ENCODE measurements at regions not wholly inside any gene's neighbourhood (a gene's known extent, or its start where the extent isn't known, plus 50 kb on each side); places are given as distances from the start of the nearest gene placed in this dataset.

DNA sequence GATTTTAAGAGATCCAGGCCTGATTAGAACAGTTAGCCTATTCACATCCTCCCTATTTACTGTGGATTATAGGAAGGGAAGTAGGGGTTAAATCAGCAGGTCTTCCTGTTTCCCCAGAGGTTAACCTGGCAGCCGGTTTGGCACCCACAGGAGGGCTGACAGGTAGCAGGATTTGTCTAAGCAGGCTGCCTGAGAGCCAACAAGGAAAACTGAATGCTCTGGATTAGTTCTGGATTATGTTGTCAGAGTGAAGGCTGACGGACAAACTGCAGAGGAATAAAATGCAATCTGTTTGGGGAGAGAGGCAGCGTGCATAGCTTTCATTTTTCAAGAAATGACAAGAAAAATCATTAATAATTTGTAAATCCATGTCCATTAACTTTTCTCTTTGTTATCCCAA lies 397.1 kb upstream of the FAM241A start:
- no peak overlapping the region for H3K27ac Mint-ChIP-seq
- Histone ChIP-seq H3K9me3 (ENCODE audit: low read length) (no peaks in the 10 kb centered on the region), H3K27ac (ENCODE audit: low read depth, low read length) (no peak overlapping the region), H3K27me3 (ENCODE audit: insufficient read depth, low read length, poor library complexity, severe bottlenecking) (no peaks in the 10 kb centered on the region), H3K36me3 (ENCODE audit: insufficient read depth, low read length) (no peaks in the 10 kb centered on the region), H3K4me1 (ENCODE audit: insufficient read depth, low read length) (no peaks in the 10 kb centered on the region), H3K4me3 (ENCODE audit: low read length) (no peak overlapping the region)
- no peak overlapping the region for H3K4me3 Mint-ChIP-seq
- H3K4me1 Mint-ChIP-seq, result no peaks in the 10 kb centered on the region
- ChIA-PET POLR2A (no interaction called here), CTCF (no interaction called here)
- DNase-seq, result no peak
- H3K27me3 Mint-ChIP-seq, result no peaks in the 10 kb centered on the region
- H3K36me3 Mint-ChIP-seq, result no peaks in the 10 kb centered on the region
- no peaks in the 10 kb centered on the region for H3K9me3 Mint-ChIP-seq

DNA sequence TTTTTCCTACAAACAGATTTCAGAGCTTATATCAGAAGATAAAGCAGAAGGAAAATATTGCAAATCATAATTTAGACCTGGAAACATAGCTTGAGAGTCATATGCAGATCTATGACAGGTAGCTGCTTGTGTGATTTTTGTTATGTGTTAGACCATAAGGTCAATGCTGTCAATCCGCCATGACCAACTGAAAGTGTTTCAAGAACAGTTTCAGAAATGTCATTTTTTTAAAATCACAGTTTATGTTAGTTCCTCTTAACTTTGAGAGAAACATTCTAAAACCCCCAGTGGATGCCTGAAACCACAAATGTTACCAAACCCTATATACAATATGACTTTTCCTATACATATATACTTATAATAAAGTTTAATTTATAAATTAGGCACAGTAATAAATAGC lies 391.3 kb upstream of the FAM241A start:
- ChIA-PET CTCF (no interaction called here), POLR2A (no interaction called here)
- Mint-ChIP-seq H3K4me1 (no peaks in the 10 kb centered on the region), H3K4me3 (no peak overlapping the region), H3K9me3 (no peaks in the 10 kb centered on the region), H3K27me3 (no peaks in the 10 kb centered on the region), H3K27ac (no peak overlapping the region), H3K36me3 (no peaks in the 10 kb centered on the region)
- DNase-seq, result no peak
- Histone ChIP-seq H3K27me3 (ENCODE audit: insufficient read depth, low read length, poor library complexity, severe bottlenecking) (no peaks in the 10 kb centered on the region), H3K27ac (ENCODE audit: low read depth, low read length) (no peak overlapping the region), H3K4me3 (ENCODE audit: low read length) (no peak overlapping the region), H3K36me3 (ENCODE audit: insufficient read depth, low read length) (no peaks in the 10 kb centered on the region), H3K4me1 (ENCODE audit: insufficient read depth, low read length) (no peaks in the 10 kb centered on the region), H3K9me3 (ENCODE audit: low read length) (no peaks in the 10 kb centered on the region)

GRCh38 chr4:111755571-111755970 lies 389.7 kb upstream of the FAM241A start:
- H3K4me1 ChIP-seq (ENCODE audit: insufficient read depth, low read length), result no peaks in the 10 kb centered on the region
- H3K27ac Mint-ChIP-seq, result peak overlapping the region in 1 of 8 donors; percentile 62
- no peak overlapping the region for H3K27ac ChIP-seq (ENCODE audit: low read depth, low read length)
- H3K36me3 ChIP-seq (ENCODE audit: insufficient read depth, low read length), result no peaks in the 10 kb centered on the region
- H3K27me3 Mint-ChIP-seq, result no peaks in the 10 kb centered on the region
- no peaks in the 10 kb centered on the region for H3K36me3 Mint-ChIP-seq
- H3K9me3 Mint-ChIP-seq, result peaks cover 0 to 4% (median 0%) of the 10 kb centered on the region in 5 donors
- no peak for DNase-seq
- H3K9me3 ChIP-seq (ENCODE audit: low read length), result no peaks in the 10 kb centered on the region
- H3K4me3 ChIP-seq (ENCODE audit: low read length), result no peak overlapping the region
- no peaks in the 10 kb centered on the region for H3K4me1 Mint-ChIP-seq
- no peak overlapping the region for H3K4me3 Mint-ChIP-seq
- ChIA-PET CTCF (no interaction called here), POLR2A (no interaction called here)
- H3K27me3 ChIP-seq (ENCODE audit: insufficient read depth, low read length, poor library complexity, severe bottlenecking), result no peaks in the 10 kb centered on the region

- POLR2A ChIA-PET, result no interaction called here
- H3K9me3 Mint-ChIP-seq, result peaks cover 1 to 7% (median 3%) of the 10 kb centered on the region in 5 donors
- Histone ChIP-seq H3K36me3 (ENCODE audit: insufficient read depth, low read length) (no peaks in the 10 kb centered on the region), H3K27ac (ENCODE audit: low read depth, low read length) (no peak overlapping the region), H3K4me1 (ENCODE audit: insufficient read depth, low read length) (no peaks in the 10 kb centered on the region), H3K4me3 (ENCODE audit: low read length) (no peak overlapping the region), H3K9me3 (ENCODE audit: low read length) (no peaks in the 10 kb centered on the region), H3K27me3 (ENCODE audit: insufficient read depth, low read length, poor library complexity, severe bottlenecking) (no peaks in the 10 kb centered on the region)
- DNase-seq, result no peak
- CTCF ChIA-PET, result interaction anchor here (0.9 kb wide), 1 partner anchor 9 kb away, joined by 3 read pairs; no protein-coding TSS in a partner anchor
- no peak overlapping the region for H3K27ac Mint-ChIP-seq
- no peak overlapping the region for H3K4me3 Mint-ChIP-seq
- no peaks in the 10 kb centered on the region for H3K36me3 Mint-ChIP-seq
- no peaks in the 10 kb centered on the region for H3K4me1 Mint-ChIP-seq
- H3K27me3 Mint-ChIP-seq, result no peaks in the 10 kb centered on the region
Observed at GRCh38 chr4:111761531-111761930, 383.7 kb upstream of the FAM241A start.

DNA sequence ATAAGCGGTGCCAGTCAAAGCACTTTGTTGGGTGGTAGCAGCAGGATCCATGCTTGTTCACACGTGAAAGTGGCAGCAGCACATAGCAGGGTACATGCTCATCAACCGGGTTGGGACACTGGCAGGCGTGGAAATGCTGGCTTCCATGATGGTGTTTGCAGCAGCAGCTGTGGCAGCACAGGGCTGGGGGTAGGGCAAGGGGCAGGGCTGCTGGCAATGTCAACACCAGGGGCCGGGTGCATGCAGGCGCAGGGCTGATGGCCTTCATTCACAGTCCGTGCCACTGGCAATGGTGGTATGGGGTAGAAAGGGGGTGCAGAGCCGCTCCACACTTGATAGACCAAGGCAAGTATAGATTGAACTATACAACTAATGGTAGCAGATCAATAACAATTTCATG lies 374.7 kb upstream of the FAM241A start:
- Mint-ChIP-seq H3K4me1 (no peaks in the 10 kb centered on the region), H3K9me3 (peaks cover 0 to 17% (median 6%) of the 10 kb centered on the region in 5 donors), H3K27ac (no peak overlapping the region), H3K4me3 (no peak overlapping the region), H3K27me3 (no peaks in the 10 kb centered on the region), H3K36me3 (no peaks in the 10 kb centered on the region)
- Histone ChIP-seq H3K27me3 (ENCODE audit: insufficient read depth, low read length, poor library complexity, severe bottlenecking) (no peaks in the 10 kb centered on the region), H3K27ac (ENCODE audit: low read depth, low read length) (no peak overlapping the region), H3K4me3 (ENCODE audit: low read length) (no peak overlapping the region), H3K4me1 (ENCODE audit: insufficient read depth, low read length) (no peaks in the 10 kb centered on the region), H3K36me3 (ENCODE audit: insufficient read depth, low read length) (no peaks in the 10 kb centered on the region), H3K9me3 (ENCODE audit: low read length) (no peaks in the 10 kb centered on the region)
- DNase-seq, result no peak
- CTCF ChIA-PET, result interaction anchor here (1.4 kb wide), 1 partner anchor 10 kb away, joined by 3 read pairs; no protein-coding TSS in a partner anchor
- POLR2A ChIA-PET, result no interaction called here

GRCh38 chr4:111773858-111774257 lies 371.4 kb upstream of the FAM241A start:
- no peaks in the 10 kb centered on the region for H3K4me1 Mint-ChIP-seq
- Histone ChIP-seq H3K27ac (ENCODE audit: low read depth, low read length) (no peak overlapping the region), H3K36me3 (ENCODE audit: insufficient read depth, low read length) (no peaks in the 10 kb centered on the region), H3K4me1 (ENCODE audit: insufficient read depth, low read length) (no peaks in the 10 kb centered on the region), H3K4me3 (ENCODE audit: low read length) (no peak overlapping the region), H3K9me3 (ENCODE audit: low read length) (no peaks in the 10 kb centered on the region), H3K27me3 (ENCODE audit: insufficient read depth, low read length, poor library complexity, severe bottlenecking) (no peaks in the 10 kb centered on the region)
- ChIA-PET POLR2A (no interaction called here), CTCF (no interaction called here)
- peaks cover 0 to 7% (median 0%) of the 10 kb centered on the region in 5 donors for H3K9me3 Mint-ChIP-seq
- H3K4me3 Mint-ChIP-seq, result no peak overlapping the region
- H3K27me3 Mint-ChIP-seq, result no peaks in the 10 kb centered on the region
- DNase-seq, result no peak
- H3K36me3 Mint-ChIP-seq, result no peaks in the 10 kb centered on the region
- no peak overlapping the region for H3K27ac Mint-ChIP-seq

- Mint-ChIP-seq H3K27me3 (no peaks in the 10 kb centered on the region), H3K27ac (no peak overlapping the region), H3K4me1 (no peaks in the 10 kb centered on the region), H3K9me3 (peaks cover 0 to 5% (median 0%) of the 10 kb centered on the region in 5 donors), H3K4me3 (no peak overlapping the region), H3K36me3 (no peaks in the 10 kb centered on the region)
- no peak overlapping the region for H3K27ac ChIP-seq (ENCODE audit: low read depth, low read length)
- POLR2A ChIA-PET, result no interaction called here
- H3K36me3 ChIP-seq (ENCODE audit: insufficient read depth, low read length), result no peaks in the 10 kb centered on the region
- H3K4me1 ChIP-seq (ENCODE audit: insufficient read depth, low read length), result no peaks in the 10 kb centered on the region
- H3K27me3 ChIP-seq (ENCODE audit: insufficient read depth, low read length, poor library complexity, severe bottlenecking), result no peaks in the 10 kb centered on the region
- no peak for DNase-seq
- CTCF ChIA-PET, result no interaction called here
- H3K9me3 ChIP-seq (ENCODE audit: low read length), result no peaks in the 10 kb centered on the region
- no peak overlapping the region for H3K4me3 ChIP-seq (ENCODE audit: low read length)
Observed at GRCh38 chr4:111775556-111776297, 369.5 kb upstream of the FAM241A start.

DNA sequence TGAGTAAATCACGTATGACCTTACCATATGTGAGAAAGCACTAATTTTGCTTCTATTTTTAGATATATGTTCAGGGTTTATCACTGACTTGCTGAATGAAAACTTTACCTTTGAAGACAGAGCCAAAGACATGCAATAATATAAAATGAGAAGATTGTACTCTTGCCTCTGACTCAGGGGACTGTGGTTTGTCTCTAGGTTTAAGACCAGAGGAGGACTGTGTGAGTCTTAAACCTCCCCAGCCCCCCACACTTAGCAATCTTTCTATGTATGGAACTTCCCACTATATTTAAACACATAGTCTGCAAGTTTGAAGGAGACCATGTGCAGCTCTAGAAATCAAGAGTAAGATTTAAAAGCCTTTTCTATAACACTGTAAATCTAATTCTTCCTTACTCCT lies 368.7 kb upstream of the FAM241A start:
- POLR2A ChIA-PET, result no interaction called here
- no peak for DNase-seq
- H3K36me3 Mint-ChIP-seq, result no peaks in the 10 kb centered on the region

More for the DNA sequence above, 368.7 kb upstream of the FAM241A start:
- no peaks in the 10 kb centered on the region for H3K36me3 ChIP-seq (ENCODE audit: insufficient read depth, low read length)
- H3K9me3 ChIP-seq (ENCODE audit: low read length), result no peaks in the 10 kb centered on the region
- no peak overlapping the region for H3K27ac ChIP-seq (ENCODE audit: low read depth, low read length)
- H3K9me3 Mint-ChIP-seq, result peaks cover 0 to 5% (median 0%) of the 10 kb centered on the region in 5 donors
- H3K4me3 Mint-ChIP-seq, result no peak overlapping the region
- H3K4me3 ChIP-seq (ENCODE audit: low read length), result no peak overlapping the region
- H3K4me1 ChIP-seq (ENCODE audit: insufficient read depth, low read length), result no peaks in the 10 kb centered on the region
- no peaks in the 10 kb centered on the region for H3K27me3 ChIP-seq (ENCODE audit: insufficient read depth, low read length, poor library complexity, severe bottlenecking)
- no peaks in the 10 kb centered on the region for H3K27me3 Mint-ChIP-seq
- no peak overlapping the region for H3K27ac Mint-ChIP-seq
- CTCF ChIA-PET, result no interaction called here
- no peaks in the 10 kb centered on the region for H3K4me1 Mint-ChIP-seq
